ENCODE measurements at regions not wholly inside any gene's neighbourhood (a gene's known extent, or its start where the extent isn't known, plus 50 kb on each side); places are given as distances from the start of the nearest gene placed in this dataset.
"Not testable (repeated sequence)": the region's sequence is repeated elsewhere in the genome, so short reads cannot be mapped to it uniquely, and the experiment has no call there.

DNA sequence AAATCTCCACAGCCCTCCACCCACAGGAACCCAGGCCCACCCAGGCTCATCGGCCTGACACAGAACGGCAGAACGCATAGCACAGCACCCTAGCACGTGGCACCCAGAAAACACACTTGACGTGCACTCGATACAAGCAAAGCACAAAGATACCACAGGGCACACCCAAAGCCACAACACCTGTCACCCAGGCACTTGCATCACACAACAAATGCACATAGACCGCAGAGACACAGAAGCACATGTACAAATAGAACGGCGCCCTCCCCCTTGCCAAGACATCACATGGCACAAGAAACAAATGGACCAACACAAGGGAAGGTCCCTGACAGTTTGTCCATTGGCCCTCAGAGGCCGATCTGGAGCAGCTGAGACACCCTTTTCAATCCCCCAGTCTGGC, 147.7 kb upstream of the WSCD1 start:
- Histone ChIP-seq H3K27me3 (ENCODE audit: control insufficient read depth, insufficient read depth, low read length) (no peaks in the 10 kb centered on the region), H3K36me3 (ENCODE audit: control insufficient read depth, insufficient read depth, low read length) (no peaks in the 10 kb centered on the region), H3K4me3 (ENCODE audit: low read depth, low read length) (no peak overlapping the region)
- no peak for DNase-seq (ENCODE audit: low read depth)
- no peak for TF ChIP-seq CTCF (IDR thresholded peaks at IDR 0.05; ENCODE audit: insufficient read depth, low read length, poor library complexity, severe bottlenecking)

- no peak for DNase-seq (ENCODE audit: low read depth)
- Histone ChIP-seq H3K4me3 (ENCODE audit: low read depth, low read length) (no peak overlapping the region), H3K36me3 (ENCODE audit: control insufficient read depth, insufficient read depth, low read length) (no peaks in the 10 kb centered on the region), H3K27me3 (ENCODE audit: control insufficient read depth, insufficient read depth, low read length) (no peaks in the 10 kb centered on the region)
- TF ChIP-seq CTCF (IDR thresholded peaks at IDR 0.05; ENCODE audit: insufficient read depth, low read length, poor library complexity, severe bottlenecking) = no peak
These were observed 140.5 kb upstream of the WSCD1 start for GRCh38 chr17:5929721-5930120.

DNA sequence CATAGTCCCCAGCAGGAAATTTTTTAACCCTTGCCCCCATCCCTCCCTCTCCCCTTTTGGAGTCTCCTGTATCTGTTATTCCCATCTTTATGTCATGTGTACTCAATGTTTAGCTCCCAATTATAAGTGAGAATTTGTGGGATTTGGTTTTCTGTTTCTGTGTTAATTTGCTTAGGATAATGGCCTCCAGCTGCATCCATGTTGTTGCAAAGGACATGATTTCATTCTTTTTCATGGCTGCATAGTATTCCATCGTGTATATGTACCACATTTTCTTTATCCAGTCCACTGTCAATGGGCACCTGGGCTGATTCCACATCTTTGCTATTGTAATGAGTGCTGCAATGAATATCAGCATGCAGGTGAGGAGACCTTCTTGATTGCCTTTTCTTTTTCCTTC, 139.6 kb upstream of the WSCD1 start:
- H3K4me3 ChIP-seq (ENCODE audit: low read depth, low read length); H3K36me3 ChIP-seq (ENCODE audit: control insufficient read depth, insufficient read depth, low read length); H3K27me3 ChIP-seq (ENCODE audit: control insufficient read depth, insufficient read depth, low read length); DNase-seq (ENCODE audit: low read depth): not testable (repeated sequence)

GRCh38 chr17:5931616-5932015, 138.6 kb upstream of the WSCD1 start:
- H3K4me3 ChIP-seq (ENCODE audit: low read depth, low read length) = no peak overlapping the region
- no peak for TF ChIP-seq CTCF (IDR thresholded peaks at IDR 0.05; ENCODE audit: insufficient read depth, low read length, poor library complexity, severe bottlenecking)
- H3K36me3 ChIP-seq (ENCODE audit: control insufficient read depth, insufficient read depth, low read length) = no peaks in the 10 kb centered on the region
- DNase-seq (ENCODE audit: low read depth) = no peak
- no peaks in the 10 kb centered on the region for H3K27me3 ChIP-seq (ENCODE audit: control insufficient read depth, insufficient read depth, low read length)

DNA sequence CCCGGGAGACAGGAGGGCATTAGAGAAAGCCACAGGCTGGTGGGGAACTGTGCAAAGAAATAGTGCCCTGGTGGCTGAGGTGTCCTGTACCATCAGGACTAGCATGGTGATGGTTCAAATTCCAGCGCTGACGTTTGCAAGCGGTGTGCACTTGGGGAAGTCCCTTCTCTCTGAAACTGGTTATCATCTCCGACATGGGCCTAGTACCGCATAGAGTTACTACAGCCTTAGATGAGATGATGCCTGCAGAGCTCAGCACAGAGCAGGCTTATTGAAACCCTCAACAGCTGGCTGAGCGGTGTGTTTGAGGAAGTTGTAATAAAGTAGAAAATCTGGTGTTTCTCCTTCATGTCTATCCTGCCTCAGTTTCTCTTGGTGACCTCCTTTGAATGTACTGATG, 136.7 kb upstream of the WSCD1 start:
- no peaks in the 10 kb centered on the region for H3K27me3 ChIP-seq (ENCODE audit: control insufficient read depth, insufficient read depth, low read length)
- TF ChIP-seq CTCF (IDR thresholded peaks at IDR 0.05; ENCODE audit: insufficient read depth, low read length, poor library complexity, severe bottlenecking) = no peak
- no peaks in the 10 kb centered on the region for H3K36me3 ChIP-seq (ENCODE audit: control insufficient read depth, insufficient read depth, low read length)
- no peak overlapping the region for H3K4me3 ChIP-seq (ENCODE audit: low read depth, low read length)
- no peak for DNase-seq (ENCODE audit: low read depth)

DNA sequence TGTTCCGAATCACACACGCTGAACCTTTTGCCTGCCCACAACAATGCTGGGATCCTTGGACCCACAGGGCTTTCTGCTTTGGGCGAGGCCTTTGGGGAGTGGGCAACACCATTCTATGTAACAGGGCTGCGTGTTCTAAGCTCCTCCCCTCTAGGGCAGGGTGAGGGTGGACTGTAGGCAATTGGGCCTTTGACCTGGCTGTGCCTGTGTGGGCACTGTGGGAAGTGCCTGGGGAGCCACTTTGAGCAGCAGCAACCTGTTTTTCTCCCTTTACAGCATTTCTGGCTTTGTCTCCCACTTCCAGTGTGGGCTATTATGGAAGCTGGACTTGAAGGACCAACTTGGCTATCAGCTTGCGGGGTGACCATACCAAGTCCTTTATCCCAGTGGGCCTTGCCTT, 128.9 kb upstream of the WSCD1 start:
- DNase-seq (ENCODE audit: low read depth) = no peak
- no peaks in the 10 kb centered on the region for H3K36me3 ChIP-seq (ENCODE audit: control insufficient read depth, insufficient read depth, low read length)
- no peak overlapping the region for H3K4me3 ChIP-seq (ENCODE audit: low read depth, low read length)
- no peak for TF ChIP-seq CTCF (IDR thresholded peaks at IDR 0.05; ENCODE audit: insufficient read depth, low read length, poor library complexity, severe bottlenecking)
- H3K27me3 ChIP-seq (ENCODE audit: control insufficient read depth, insufficient read depth, low read length) = no peaks in the 10 kb centered on the region
